Memory B cell (primary cell): ENCODE measurements at regions not wholly inside any gene's neighbourhood (a gene's known extent, or its start where the extent isn't known, plus 50 kb on each side); places are given as distances from the start of the nearest gene placed in this dataset.
"Not testable (repeated sequence)": the region's sequence is repeated elsewhere in the genome, so short reads cannot be mapped to it uniquely, and the experiment has no call there.

ENCODE experiments used
- ATAC-seq: fragments of 150-1000 bp; cut with Tn5 transposase; 2 replicates; pipeline ENCODE4 v1.10.0; 2021; ENCODE audit warnings: low read depth, mild to moderate bottlenecking, moderate library complexity
- DNase-seq, 2 donors: peaks; one replicate each; pipeline ENCODE4 v3.0.0; 2022; ENCODE audit warnings: low spot score in 2 of 2
- H3K27ac Mint-ChIP-seq: one replicate; pipeline ENCODE4 v1.8.0; 2022; ENCODE audit warnings: mild to moderate bottlenecking, moderate library complexity, mixed read lengths
- H3K27me3 Mint-ChIP-seq: one replicate; pipeline ENCODE4 v1.8.0; 2022; ENCODE audit warnings: mixed read lengths
- H3K36me3 Mint-ChIP-seq: one replicate; pipeline ENCODE4 v1.8.0; 2022; ENCODE audit warnings: mild to moderate bottlenecking, mixed read lengths
- H3K4me1 Mint-ChIP-seq: one replicate; pipeline ENCODE4 v1.8.0; 2022; ENCODE audit warnings: mixed read lengths
- H3K4me3 Mint-ChIP-seq: one replicate; pipeline ENCODE4 v1.8.0; 2022; ENCODE audit warnings: mild to moderate bottlenecking, moderate library complexity, mixed read lengths
- H3K9me3 Mint-ChIP-seq: one replicate; pipeline ENCODE4 v1.8.0; 2022; ENCODE audit warnings: mixed read lengths

- not testable (repeated sequence) for H3K4me1 Mint-ChIP-seq, H3K9me3 Mint-ChIP-seq, ATAC-seq, H3K4me3 Mint-ChIP-seq, DNase-seq, H3K36me3 Mint-ChIP-seq, H3K27me3 Mint-ChIP-seq, H3K27ac Mint-ChIP-seq
Observed at GRCh38 chr2:18963739-18964256, 374.4 kb upstream of the NT5C1B start.

GRCh38 chr2:18961991-18962421 lies 372.6 kb upstream of the NT5C1B start:
- Mint-ChIP-seq H3K27me3 (no peaks in the 10 kb centered on the region), H3K4me3 (no peak overlapping the region), H3K27ac (no peak overlapping the region), H3K9me3 (peaks cover 2% of the 10 kb centered on the region), H3K36me3 (peaks cover 5% of the 10 kb centered on the region), H3K4me1 (no peaks in the 10 kb centered on the region)
- ATAC-seq, result no peak
- no peak for DNase-seq

- Mint-ChIP-seq H3K27me3 (no peaks in the 10 kb centered on the region), H3K9me3 (peaks cover 6% of the 10 kb centered on the region), H3K4me1 (no peaks in the 10 kb centered on the region), H3K4me3 (no peak overlapping the region), H3K27ac (no peak overlapping the region), H3K36me3 (peaks cover 5% of the 10 kb centered on the region)
- DNase-seq, result no peak
- ATAC-seq, result no peak
Observed at GRCh38 chr2:18959952-18960717, 370.8 kb upstream of the NT5C1B start.

GRCh38 chr2:18959200-18959599 lies 369.8 kb upstream of the NT5C1B start:
- Mint-ChIP-seq H3K36me3 (peaks cover 6% of the 10 kb centered on the region), H3K9me3 (peaks cover 9% of the 10 kb centered on the region), H3K27me3 (no peaks in the 10 kb centered on the region), H3K4me1 (no peaks in the 10 kb centered on the region), H3K4me3 (no peak overlapping the region), H3K27ac (no peak overlapping the region)
- ATAC-seq (no peak), DNase-seq (no peak)

GRCh38 chr2:18957909-18958308 lies 368.5 kb upstream of the NT5C1B start:
- no peak overlapping the region for H3K27ac Mint-ChIP-seq
- ATAC-seq, result no peak
- peaks cover 5% of the 10 kb centered on the region for H3K36me3 Mint-ChIP-seq

GRCh38 chr2:18950361-18950851 lies 361.0 kb upstream of the NT5C1B start:
- Mint-ChIP-seq H3K27ac (no peak overlapping the region), H3K27me3 (no peaks in the 10 kb centered on the region), H3K4me3 (no peak overlapping the region), H3K36me3 (peaks cover 1% of the 10 kb centered on the region), H3K4me1 (no peaks in the 10 kb centered on the region), H3K9me3 (peaks cover 5% of the 10 kb centered on the region)
- ATAC-seq (no peak), DNase-seq (no peak)

More at GRCh38 chr2:18957909-18958308, 368.5 kb upstream of the NT5C1B start:
- DNase-seq, result no peak
- H3K4me3 Mint-ChIP-seq, result no peak overlapping the region
- no peaks in the 10 kb centered on the region for H3K4me1 Mint-ChIP-seq
- peaks cover 9% of the 10 kb centered on the region for H3K9me3 Mint-ChIP-seq
- H3K27me3 Mint-ChIP-seq, result no peaks in the 10 kb centered on the region

- Mint-ChIP-seq H3K27ac (no peak overlapping the region), H3K36me3 (no peaks in the 10 kb centered on the region), H3K4me1 (no peaks in the 10 kb centered on the region), H3K9me3 (peaks cover 2% of the 10 kb centered on the region), H3K4me3 (no peak overlapping the region), H3K27me3 (no peaks in the 10 kb centered on the region)
- no peak for DNase-seq
- no peak for ATAC-seq
Observed at GRCh38 chr2:18949871-18950270, 360.5 kb upstream of the NT5C1B start.

GRCh38 chr2:18940184-18940583 lies 350.8 kb upstream of the NT5C1B start:
- Mint-ChIP-seq H3K4me3 (no peak overlapping the region), H3K4me1 (peaks cover 4% of the 10 kb centered on the region), H3K36me3 (peaks cover 2% of the 10 kb centered on the region), H3K9me3 (no peaks in the 10 kb centered on the region), H3K27me3 (no peaks in the 10 kb centered on the region), H3K27ac (no peak overlapping the region)
- ATAC-seq (peak; percentile 86), DNase-seq (no peak)

GRCh38 chr2:18939740-18940139 lies 350.4 kb upstream of the NT5C1B start:
- H3K4me1 Mint-ChIP-seq, H3K36me3 Mint-ChIP-seq, H3K27ac Mint-ChIP-seq, H3K4me3 Mint-ChIP-seq, H3K27me3 Mint-ChIP-seq, H3K9me3 Mint-ChIP-seq, DNase-seq: not testable (repeated sequence)
- ATAC-seq, result peak; percentile 35

- Mint-ChIP-seq H3K36me3 (no peaks in the 10 kb centered on the region), H3K4me1 (peaks cover 4% of the 10 kb centered on the region), H3K27ac (no peak overlapping the region), H3K27me3 (peaks cover 2% of the 10 kb centered on the region), H3K4me3 (no peak overlapping the region), H3K9me3 (no peaks in the 10 kb centered on the region)
- DNase-seq (no peak), ATAC-seq (no peak)
Observed at GRCh38 chr2:18934886-18935285, 345.5 kb upstream of the NT5C1B start.

GRCh38 chr2:18932853-18933252 lies 343.5 kb upstream of the NT5C1B start:
- no peaks in the 10 kb centered on the region for H3K4me1 Mint-ChIP-seq
- ATAC-seq, result no peak
- no peaks in the 10 kb centered on the region for H3K36me3 Mint-ChIP-seq
- H3K27me3 Mint-ChIP-seq, result peaks cover 2% of the 10 kb centered on the region
- H3K9me3 Mint-ChIP-seq, result no peaks in the 10 kb centered on the region
- H3K27ac Mint-ChIP-seq, result no peak overlapping the region
- no peak overlapping the region for H3K4me3 Mint-ChIP-seq
- DNase-seq, result no peak

GRCh38 chr2:18930971-18931370 lies 341.6 kb upstream of the NT5C1B start:
- Mint-ChIP-seq H3K36me3 (peaks cover 4% of the 10 kb centered on the region), H3K9me3 (peaks cover 1% of the 10 kb centered on the region), H3K27me3 (peaks cover 2% of the 10 kb centered on the region), H3K4me1 (no peaks in the 10 kb centered on the region), H3K4me3 (no peak overlapping the region), H3K27ac (no peak overlapping the region)
- ATAC-seq, result no peak
- DNase-seq, result no peak

- ATAC-seq, result no peak
- no peak overlapping the region for H3K27ac Mint-ChIP-seq
- H3K36me3 Mint-ChIP-seq, result peaks cover 10% of the 10 kb centered on the region
- H3K4me3 Mint-ChIP-seq, result no peak overlapping the region
- no peak for DNase-seq
- H3K9me3 Mint-ChIP-seq, result peaks cover 1% of the 10 kb centered on the region
- no peaks in the 10 kb centered on the region for H3K27me3 Mint-ChIP-seq
- H3K4me1 Mint-ChIP-seq, result no peaks in the 10 kb centered on the region
Observed at GRCh38 chr2:18927525-18928232, 338.3 kb upstream of the NT5C1B start.
